HEK293T (cell line): ENCODE measurements at regions not wholly inside any gene's neighbourhood (a gene's known extent, or its start where the extent isn't known, plus 50 kb on each side); places are given as distances from the start of the nearest gene placed in this dataset.

Experiments
- CTCF ChIA-PET: fragments of 350-600 bp; formaldehyde crosslinking; extraction: SDS; loops from one replicate; lab custom pipeline; 2021; ENCODE audit warnings: antibody characterized with exemption, inconsistent platforms; lab: Yijun Ruan, JAX
- POLR2A ChIA-PET: fragments of 350-600 bp; formaldehyde crosslinking; extraction: SDS; loops from one replicate; lab custom pipeline; 2020; ENCODE audit warnings: antibody characterized with exemption, inconsistent platforms; lab: Yijun Ruan, JAX
- DNase-seq: peaks from one replicate; pipeline ENCODE4 v3.0.0; 2012; ENCODE audit warnings: mixed read lengths; ENCODE audit errors: extremely low spot score
- ARNT ChIP-seq: fragments of 450-650 bp; IDR thresholded peaks from 2 replicates; pipeline ENCODE4 v1.6.1; 2017; ENCODE audit warnings: mild to moderate bottlenecking
- BHLHE40 ChIP-seq: fragments of 450-650 bp; IDR thresholded peaks from 2 replicates; pipeline ENCODE4 v1.6.1; 2016; ENCODE audit warnings: mild to moderate bottlenecking, moderate library complexity, borderline replicate concordance
- CTBP1 ChIP-seq: fragments of 450-650 bp; IDR thresholded peaks from 2 replicates; pipeline ENCODE4 v1.6.1; 2016; ENCODE audit warnings: borderline replicate concordance
- ELF4 ChIP-seq: fragments of 450-650 bp; IDR thresholded peaks from 2 replicates; pipeline ENCODE4 v1.6.1; 2017; ENCODE audit warnings: antibody characterized with exemption
- FOXA1 ChIP-seq: fragments of 450-650 bp; IDR thresholded peaks from 2 replicates; pipeline ENCODE4 v1.6.1; 2016; ENCODE audit warnings: mild to moderate bottlenecking
- FOXK2 ChIP-seq: fragments of 450-650 bp; IDR thresholded peaks from 2 replicates; pipeline ENCODE4 v1.6.1; 2016; ENCODE audit warnings: mild to moderate bottlenecking
- FOXM1 ChIP-seq: fragments of 450-650 bp; IDR thresholded peaks from 2 replicates; pipeline ENCODE4 v1.6.1; 2017; ENCODE audit warnings: mild to moderate bottlenecking, borderline replicate concordance
- HDGF ChIP-seq: fragments of 450-650 bp; IDR thresholded peaks from 2 replicates; pipeline ENCODE4 v1.6.1; 2017; ENCODE audit warnings: antibody characterized with exemption, borderline replicate concordance
- L3MBTL2 ChIP-seq: fragments of 450-650 bp; conservative IDR thresholded peaks from 2 replicates; pipeline ENCODE4 v1.6.1; 2016; ENCODE audit warnings: mild to moderate bottlenecking
- LEF1 ChIP-seq: fragments of 450-650 bp; IDR thresholded peaks from 2 replicates; pipeline ENCODE4 v1.6.1; 2017; ENCODE audit warnings: mild to moderate bottlenecking, borderline replicate concordance
- NFRKB ChIP-seq: fragments of 450-650 bp; IDR thresholded peaks from 2 replicates; pipeline ENCODE4 v1.6.1; 2016; ENCODE audit warnings: mild to moderate bottlenecking, moderate library complexity
- SP1 ChIP-seq: fragments of 450-650 bp; IDR thresholded peaks from 2 replicates; pipeline ENCODE4 v1.6.1; 2017
- SUZ12 ChIP-seq: fragments of 450-650 bp; IDR thresholded peaks from 2 replicates; pipeline ENCODE4 v1.6.1; 2016; ENCODE audit warnings: mild to moderate bottlenecking
- TARDBP ChIP-seq: fragments of 450-650 bp; IDR thresholded peaks from 2 replicates; pipeline ENCODE4 v1.6.1; 2016
- ZNF384 ChIP-seq: fragments of 450-650 bp; IDR thresholded peaks from 2 replicates; pipeline ENCODE4 v1.6.1; 2016
- TF ChIP-seq, protein P1 (sequence below): fragments of 450-650 bp; IDR thresholded peaks from 2 replicates; pipeline ENCODE4 v1.6.1; 2016

DNA sequence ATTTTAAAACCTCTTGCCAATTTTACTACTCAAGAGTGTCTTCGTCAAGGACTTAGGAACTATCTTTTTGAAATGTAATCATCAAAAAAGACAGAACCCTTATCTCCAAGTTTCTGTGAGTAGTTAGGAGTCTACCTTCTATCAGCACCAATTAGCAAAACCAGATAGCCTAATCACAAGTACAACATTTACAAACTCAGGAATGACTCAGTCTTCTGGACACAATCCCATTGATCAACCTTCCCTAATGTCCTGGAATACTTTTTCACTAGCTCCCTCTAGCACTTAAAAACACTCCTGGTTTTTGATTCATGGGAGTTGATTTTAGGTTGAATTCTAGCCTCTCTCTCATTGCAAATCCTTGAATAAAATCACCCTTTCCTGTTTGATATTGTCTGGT is 680.7 kb downstream of the PRR16 start:
- no peak for DNase-seq
- ChIA-PET POLR2A (no interaction called here), CTCF (no interaction called here)
- TF ChIP-seq, protein P1, sequence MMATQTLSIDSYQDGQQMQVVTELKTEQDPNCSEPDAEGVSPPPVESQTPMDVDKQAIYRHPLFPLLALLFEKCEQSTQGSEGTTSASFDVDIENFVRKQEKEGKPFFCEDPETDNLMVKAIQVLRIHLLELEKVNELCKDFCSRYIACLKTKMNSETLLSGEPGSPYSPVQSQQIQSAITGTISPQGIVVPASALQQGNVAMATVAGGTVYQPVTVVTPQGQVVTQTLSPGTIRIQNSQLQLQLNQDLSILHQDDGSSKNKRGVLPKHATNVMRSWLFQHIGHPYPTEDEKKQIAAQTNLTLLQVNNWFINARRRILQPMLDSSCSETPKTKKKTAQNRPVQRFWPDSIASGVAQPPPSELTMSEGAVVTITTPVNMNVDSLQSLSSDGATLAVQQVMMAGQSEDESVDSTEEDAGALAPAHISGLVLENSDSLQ: no peak
- TF ChIP-seq ELF4 (no peak), CTBP1 (no peak), SUZ12 (no peak), ARNT (no peak), LEF1 (no peak), FOXK2 (no peak), ZNF384 (no peak), BHLHE40 (no peak), L3MBTL2 (no peak), SP1 (no peak), NFRKB (no peak), HDGF (no peak), FOXA1 (no peak), TARDBP (no peak), FOXM1 (no peak)

DNA sequence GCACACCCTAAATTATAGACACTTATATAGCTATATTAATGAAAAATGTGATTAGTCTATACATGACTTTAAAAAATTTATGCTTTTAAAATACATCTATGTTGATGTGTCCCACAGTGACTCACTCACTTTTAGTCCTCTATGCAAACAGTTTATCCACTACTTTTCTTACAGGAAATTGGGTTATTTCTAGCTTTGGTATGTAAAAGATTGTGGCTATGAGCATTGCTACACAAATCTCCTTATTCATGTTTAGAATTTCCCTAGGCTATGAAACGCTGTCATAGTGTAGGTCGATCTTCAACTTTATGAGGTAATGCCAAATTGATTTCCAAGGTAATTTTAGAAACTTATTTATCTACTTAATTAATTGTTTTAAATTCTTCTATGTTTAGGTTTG is 687.4 kb downstream of the PRR16 start:
- POLR2A ChIA-PET: no interaction called here
- no peak for DNase-seq
- CTCF ChIA-PET: no interaction called here
- TF ChIP-seq ARNT (no peak), TARDBP (no peak), SP1 (no peak), ELF4 (no peak), FOXM1 (no peak), L3MBTL2 (no peak), SUZ12 (no peak), ZNF384 (no peak)

- ChIA-PET POLR2A (no interaction called here), CTCF (no interaction called here)
- no peak for DNase-seq
- TF ChIP-seq FOXM1 (no peak), TARDBP (no peak), BHLHE40 (no peak), NFRKB (no peak), ELF4 (no peak), HDGF (no peak), ARNT (no peak)
Measured at GRCh38 chr5:121152411-121152810, 688.3 kb downstream of the PRR16 start.

GRCh38 chr5:121156565-121156964 is 692.5 kb downstream of the PRR16 start:
- no peak for TF ChIP-seq L3MBTL2
- no peak for TF ChIP-seq HDGF
- TF ChIP-seq SUZ12: no peak
- no peak for TF ChIP-seq SP1
- TF ChIP-seq LEF1: no peak
- no peak for TF ChIP-seq FOXM1
- TF ChIP-seq FOXK2: no peak
- TF ChIP-seq FOXA1: no peak
- TF ChIP-seq ELF4: no peak
- TF ChIP-seq NFRKB: no peak
- TF ChIP-seq TARDBP: no peak
- TF ChIP-seq ZNF384: no peak
- no peak for TF ChIP-seq CTBP1
- TF ChIP-seq BHLHE40: no peak
- TF ChIP-seq, protein P1: no peak
- no peak for TF ChIP-seq ARNT
- POLR2A ChIA-PET: no interaction called here
- CTCF ChIA-PET: no interaction called here
- no peak for DNase-seq

DNA sequence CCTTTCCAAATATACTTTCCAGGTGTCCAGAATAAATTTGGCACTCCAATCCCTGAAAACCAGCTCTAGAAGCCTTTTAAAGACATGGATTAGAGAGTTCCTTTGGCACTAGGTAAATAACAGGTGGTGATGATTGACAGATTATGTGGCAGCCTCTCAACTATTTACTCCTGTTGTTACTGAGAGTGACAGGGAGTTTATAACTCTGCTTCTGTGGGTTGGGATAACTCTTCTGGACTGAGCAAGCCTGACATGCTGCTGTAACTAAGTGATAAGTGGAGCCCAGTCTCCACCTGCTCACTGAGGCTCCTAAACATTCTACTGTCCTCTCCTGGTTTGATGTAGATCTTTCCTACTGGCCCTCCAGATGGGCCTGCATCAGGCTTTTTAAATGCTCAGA is 693.2 kb upstream of the FTMT start:
- ChIA-PET POLR2A (no interaction called here), CTCF (no interaction called here)
- TF ChIP-seq, protein P1: peak; percentile 32; the same call in 1 of the 2 replicates
- TF ChIP-seq NFRKB (no peak), SUZ12 (no peak)
- no peak for DNase-seq

GRCh38 chr5:121160591-121160990 is 691.1 kb upstream of the FTMT start:
- CTCF ChIA-PET: no interaction called here
- POLR2A ChIA-PET: no interaction called here
- DNase-seq: no peak
- no peak for TF ChIP-seq CTBP1

- TF ChIP-seq, protein P1: no peak
- TF ChIP-seq FOXK2: no peak
- no peak for TF ChIP-seq L3MBTL2
- no peak for TF ChIP-seq BHLHE40
- TF ChIP-seq TARDBP: no peak
- no peak for TF ChIP-seq SUZ12
- TF ChIP-seq CTBP1: no peak
- no peak for TF ChIP-seq ELF4
- TF ChIP-seq NFRKB: no peak
- ChIA-PET CTCF (no interaction called here), POLR2A (no interaction called here)
- no peak for DNase-seq
Measured at GRCh38 chr5:121164632-121165031, 687.0 kb upstream of the FTMT start.
